K562 (cell line): ENCODE measurements at regions not wholly inside any gene's neighbourhood (a gene's known extent, or its start where the extent isn't known, plus 50 kb on each side); places are given as distances from the start of the nearest gene placed in this dataset.
A peak's percentile ranks its signal among the peaks of the same experiment; 100 is the strongest.

Source experiments
- BCLAF1 ChIP-seq, 2 experiments: fragments of 450-650 bp in 1 of 2; IDR thresholded peaks; 2 replicates each; pipeline ENCODE4 v1.6.1; 2011 to 2017; ENCODE audit warnings: low read depth in 2 of 2, antibody characterized with exemption in 1 of 2, borderline replicate concordance in 1 of 2, low read length in 1 of 2, mild to moderate bottlenecking in 1 of 2, mixed read lengths in 1 of 2; ENCODE audit not compliant: control insufficient read depth in 1 of 2
- DEAF1 ChIP-seq: fragments of 450-650 bp; formaldehyde crosslinking; IDR thresholded peaks from 2 replicates; pipeline ENCODE4 v1.4.0; 2020; ENCODE audit warnings: mild to moderate bottlenecking, moderate library complexity
- NFYB ChIP-seq: IDR thresholded peaks from 2 replicates; pipeline ENCODE4 v1.6.1; 2011; ENCODE audit warnings: mild to moderate bottlenecking, moderate library complexity; ENCODE audit not compliant: insufficient read length; ENCODE audit errors: extremely low read depth
- NR0B1 ChIP-seq: fragments of 450-650 bp; IDR thresholded peaks from one replicate; pipeline ENCODE4 v1.6.1; 2018; ENCODE audit warnings: mild to moderate bottlenecking, moderate library complexity; ENCODE audit not compliant: partially characterized antibody
- NR2C2 ChIP-seq, 2 experiments: fragments of 200-800 bp in 1 of 2; sonication (Bioruptor generic) in 1 of 2; sonication (generic) in 1 of 2; formaldehyde crosslinking in 1 of 2; IDR thresholded peaks; 2 replicates each; pipeline versions ENCODE4 v1.6.1 to v1.8.0; 2016 to 2022; ENCODE audit warnings: mild to moderate bottlenecking in 1 of 2, missing compliant biosample characterization in 1 of 2, missing genetic modification characterization in 1 of 2, missing genetic modification reagents in 1 of 2
- RFX5 ChIP-seq: IDR thresholded peaks from 2 replicates; pipeline ENCODE4 v1.6.1; 2011; ENCODE audit warnings: low read depth, mild to moderate bottlenecking, improper control_type of control experiment, low read length
- RFX7 ChIP-seq: fragments of 250-450 bp; sonication (Bioruptor Pico); IDR thresholded peaks from 2 replicates; pipeline ENCODE4 v1.5.1; 2021; ENCODE audit warnings: mild to moderate bottlenecking
- SIX5 ChIP-seq, 2 experiments: IDR thresholded peaks; 2 replicates each; pipeline ENCODE4 v1.6.1; 2011; ENCODE audit warnings: low read length in 2 of 2, borderline replicate concordance in 1 of 2, low read depth in 1 of 2, mild to moderate bottlenecking in 1 of 2, moderate library complexity in 1 of 2; ENCODE audit not compliant: insufficient read depth in 1 of 2
- XRCC5 ChIP-seq: fragments of 200-400 bp; formaldehyde crosslinking; IDR thresholded peaks from 2 replicates; pipeline ENCODE4 v1.6.1; 2017; ENCODE audit warnings: low read depth, mild to moderate bottlenecking, low read length
- ZNF133 ChIP-seq: fragments of 250-450 bp; sonication (Bioruptor Pico); IDR thresholded peaks from 2 replicates; pipeline ENCODE4 v1.4.0; 2020; ENCODE audit warnings: mild to moderate bottlenecking
- ZNF174 ChIP-seq: fragments of 250-450 bp; sonication (Bioruptor Pico); IDR thresholded peaks from 2 replicates; pipeline ENCODE4 v1.4.0; 2020; ENCODE audit warnings: mild to moderate bottlenecking
- TF ChIP-seq, protein P1 (sequence below): IDR thresholded peaks from 2 replicates; pipeline ENCODE4 v1.6.1; 2012; ENCODE audit warnings: low read depth, low read length, improper control_type of control experiment, borderline replicate concordance
- TF ChIP-seq, protein P2 (sequence below): IDR thresholded peaks from 2 replicates; pipeline ENCODE4 v1.6.1; 2011; ENCODE audit warnings: borderline replicate concordance, low read depth, mild to moderate bottlenecking, moderate library complexity, low read length; ENCODE audit not compliant: insufficient read depth, poor library complexity, severe bottlenecking
- TF ChIP-seq, protein P3 (sequence below): sonication (generic); formaldehyde crosslinking; IDR thresholded peaks from 2 replicates; pipeline ENCODE4 v1.5.0; 2020; ENCODE audit warnings: missing genetic modification reagents

- no peak for TF ChIP-seq BCLAF1 (IDR thresholded peaks at IDR 0.05; ENCODE audit: borderline replicate concordance in 1 of 2, control insufficient read depth in 1 of 2, low read depth in 2 of 2, low read length in 1 of 2)
- TF ChIP-seq, protein P1, sequence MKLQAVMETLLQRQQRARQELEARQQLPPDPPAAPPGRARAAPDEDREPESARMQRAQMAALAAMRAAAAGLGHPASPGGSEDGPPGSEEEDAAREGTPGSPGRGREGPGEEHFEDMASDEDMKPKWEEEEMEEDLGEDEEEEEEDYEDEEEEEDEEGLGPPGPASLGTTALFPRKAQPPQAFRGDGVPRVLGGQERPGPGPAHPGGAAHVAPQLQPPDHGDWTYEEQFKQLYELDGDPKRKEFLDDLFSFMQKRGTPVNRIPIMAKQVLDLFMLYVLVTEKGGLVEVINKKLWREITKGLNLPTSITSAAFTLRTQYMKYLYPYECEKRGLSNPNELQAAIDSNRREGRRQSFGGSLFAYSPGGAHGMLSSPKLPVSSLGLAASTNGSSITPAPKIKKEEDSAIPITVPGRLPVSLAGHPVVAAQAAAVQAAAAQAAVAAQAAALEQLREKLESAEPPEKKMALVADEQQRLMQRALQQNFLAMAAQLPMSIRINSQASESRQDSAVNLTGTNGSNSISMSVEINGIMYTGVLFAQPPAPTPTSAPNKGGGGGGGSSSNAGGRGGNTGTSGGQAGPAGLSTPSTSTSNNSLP, result 0 out of 2 replicates have a peak, but pooled peaks have one; percentile 23
- no peak for TF ChIP-seq RFX7 (CRISPR knock-in tag)
- TF ChIP-seq RFX5, result no peak
- TF ChIP-seq, protein P2, sequence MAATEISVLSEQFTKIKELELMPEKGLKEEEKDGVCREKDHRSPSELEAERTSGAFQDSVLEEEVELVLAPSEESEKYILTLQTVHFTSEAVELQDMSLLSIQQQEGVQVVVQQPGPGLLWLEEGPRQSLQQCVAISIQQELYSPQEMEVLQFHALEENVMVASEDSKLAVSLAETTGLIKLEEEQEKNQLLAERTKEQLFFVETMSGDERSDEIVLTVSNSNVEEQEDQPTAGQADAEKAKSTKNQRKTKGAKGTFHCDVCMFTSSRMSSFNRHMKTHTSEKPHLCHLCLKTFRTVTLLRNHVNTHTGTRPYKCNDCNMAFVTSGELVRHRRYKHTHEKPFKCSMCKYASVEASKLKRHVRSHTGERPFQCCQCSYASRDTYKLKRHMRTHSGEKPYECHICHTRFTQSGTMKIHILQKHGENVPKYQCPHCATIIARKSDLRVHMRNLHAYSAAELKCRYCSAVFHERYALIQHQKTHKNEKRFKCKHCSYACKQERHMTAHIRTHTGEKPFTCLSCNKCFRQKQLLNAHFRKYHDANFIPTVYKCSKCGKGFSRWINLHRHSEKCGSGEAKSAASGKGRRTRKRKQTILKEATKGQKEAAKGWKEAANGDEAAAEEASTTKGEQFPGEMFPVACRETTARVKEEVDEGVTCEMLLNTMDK, result no peak
- TF ChIP-seq XRCC5, result no peak
- no peak for TF ChIP-seq SIX5 (IDR thresholded peaks at IDR 0.05; ENCODE audit: borderline replicate concordance in 1 of 2, insufficient read depth in 1 of 2, low read depth in 1 of 2, low read length in 2 of 2)
- TF ChIP-seq NR0B1, result no peak
- no peak for TF ChIP-seq DEAF1
- no peak for TF ChIP-seq ZNF133 (CRISPR knock-in tag)
- TF ChIP-seq, protein P3, sequence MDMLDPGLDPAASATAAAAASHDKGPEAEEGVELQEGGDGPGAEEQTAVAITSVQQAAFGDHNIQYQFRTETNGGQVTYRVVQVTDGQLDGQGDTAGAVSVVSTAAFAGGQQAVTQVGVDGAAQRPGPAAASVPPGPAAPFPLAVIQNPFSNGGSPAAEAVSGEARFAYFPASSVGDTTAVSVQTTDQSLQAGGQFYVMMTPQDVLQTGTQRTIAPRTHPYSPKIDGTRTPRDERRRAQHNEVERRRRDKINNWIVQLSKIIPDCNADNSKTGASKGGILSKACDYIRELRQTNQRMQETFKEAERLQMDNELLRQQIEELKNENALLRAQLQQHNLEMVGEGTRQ (CRISPR knock-in tag), result no peak
- no peak for TF ChIP-seq NR2C2 (CRISPR knock-in tag; IDR thresholded peaks at IDR 0.05)
- TF ChIP-seq NR2C2 (tag; IDR thresholded peaks at IDR 0.05), result 0 out of 2 replicates have a peak, but pooled peaks have one; percentile 10
- TF ChIP-seq ZNF174 (CRISPR knock-in tag), result no peak
- no peak for TF ChIP-seq NFYB
Observed at GRCh38 chr2:12178289-12179080, 432.1 kb downstream of the LPIN1 start (continued).
